DND-41 (cell line): ENCODE measurements at regions not wholly inside any gene's neighbourhood (a gene's known extent, or its start where the extent isn't known, plus 50 kb on each side); places are given as distances from the start of the nearest gene placed in this dataset.

Experiments used
- ATAC-seq: fragments of 200-7000 bp; cut with Tn5 transposase; 3 replicates; pipeline ENCODE4 v1.9.1; 2021; ENCODE audit warnings: low read depth; ENCODE audit not compliant: insufficient read depth
- DNase-seq: peaks from one replicate; pipeline ENCODE4 v3.0.0-alpha.2; 2020
- H2AFZ ChIP-seq: 2 replicates; pipeline ENCODE4 v1.6.0; 2012; ENCODE audit warnings: low read depth, low read length
- H3K27ac ChIP-seq: 2 replicates; pipeline ENCODE4 v1.5.1; 2012; ENCODE audit warnings: low read length, inconsistent platforms
- H3K27me3 ChIP-seq: fragments of 200-600 bp; sonication (generic); 2 replicates; pipeline ENCODE4 v1.6.0; 2012; ENCODE audit warnings: low read length, mild to moderate bottlenecking, inconsistent platforms; ENCODE audit not compliant: insufficient read depth, poor library complexity
- H3K36me3 ChIP-seq: 2 replicates; pipeline ENCODE4 v1.5.1; 2012; ENCODE audit warnings: low read length, inconsistent platforms; ENCODE audit not compliant: insufficient read depth
- H3K4me1 ChIP-seq: 2 replicates; pipeline ENCODE4 v1.5.1; 2012; ENCODE audit warnings: mild to moderate bottlenecking, low read length; ENCODE audit not compliant: insufficient read depth
- H3K4me2 ChIP-seq: 2 replicates; pipeline ENCODE4 v1.6.0; 2012; ENCODE audit warnings: mild to moderate bottlenecking, moderate library complexity, low read length, inconsistent platforms; ENCODE audit not compliant: insufficient read depth
- H3K4me3 ChIP-seq, 2 experiments: fragments of 200-600 bp in 1 of 2; shearing (Covaris generic) in 1 of 2; 2 replicates each; pipeline ENCODE4 v1.5.1; 2012 to 2016; ENCODE audit warnings: inconsistent platforms in 2 of 2, low read length in 2 of 2, mild to moderate bottlenecking in 2 of 2, low read depth in 1 of 2, moderate library complexity in 1 of 2
- H3K79me2 ChIP-seq: 2 replicates; pipeline ENCODE4 v1.6.0; 2012; ENCODE audit warnings: low read length, inconsistent platforms; ENCODE audit not compliant: insufficient read depth
- H3K9ac ChIP-seq: 2 replicates; pipeline ENCODE4 v1.6.0; 2012; ENCODE audit warnings: low read depth, mild to moderate bottlenecking, inconsistent platforms, low read length, moderate library complexity
- H3K9me3 ChIP-seq: 2 replicates; pipeline ENCODE4 v1.5.1; 2012; ENCODE audit warnings: low read length, moderate library complexity, mild to moderate bottlenecking, inconsistent platforms; ENCODE audit not compliant: insufficient read depth, severe bottlenecking
- H4K20me1 ChIP-seq: 2 replicates; pipeline ENCODE4 v1.6.0; 2012; ENCODE audit warnings: low read length; ENCODE audit not compliant: insufficient read depth
- CTCF ChIP-seq: IDR thresholded peaks from 2 replicates; pipeline ENCODE4 v1.5.1; 2012; ENCODE audit warnings: borderline replicate concordance, low read length, moderate library complexity, mild to moderate bottlenecking; ENCODE audit not compliant: poor library complexity, severe bottlenecking; ENCODE audit errors: extremely low read depth
- EZH2 ChIP-seq: IDR thresholded peaks from 3 replicates; pipeline ENCODE4 v1.6.1; 2012; ENCODE audit warnings: borderline replicate concordance, low read depth, mild to moderate bottlenecking, moderate library complexity, low read length, inconsistent platforms; ENCODE audit not compliant: severe bottlenecking

DNA sequence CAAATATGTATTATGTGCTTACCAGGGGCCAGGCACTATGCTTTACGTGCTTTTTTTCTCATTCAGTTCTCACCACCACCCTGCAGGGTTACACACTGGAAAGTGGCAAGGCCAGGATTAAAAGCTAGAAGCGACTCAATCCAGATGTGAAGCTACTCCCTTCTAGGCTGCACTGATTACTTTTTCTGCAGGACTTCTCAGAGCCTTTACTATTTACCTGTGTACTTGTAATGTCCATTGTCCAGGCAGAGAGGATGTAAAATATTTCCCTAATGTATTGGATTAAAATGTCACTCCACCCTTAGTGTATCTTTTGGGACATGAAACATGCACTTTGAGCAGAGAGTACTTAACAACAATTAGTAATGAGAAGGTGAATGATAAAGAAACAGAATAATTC is 287.5 kb upstream of the EEF2KMT start:
- Histone ChIP-seq H3K4me2 (no peak overlapping the region), H3K27me3 (no peaks in the 10 kb centered on the region), H3K79me2 (no peaks in the 10 kb centered on the region), H3K27ac (no peak overlapping the region), H3K9me3 (no peaks in the 10 kb centered on the region), H3K9ac (no peak overlapping the region), H3K36me3 (no peaks in the 10 kb centered on the region), H3K4me1 (no peaks in the 10 kb centered on the region), H2AFZ (no peak overlapping the region), H3K4me3 (no peak overlapping the region), H4K20me1 (no peaks in the 10 kb centered on the region; the same call in 1 of the 2 replicates)
- no peak for ATAC-seq
- no peak for DNase-seq
- TF ChIP-seq EZH2 = no peak
- TF ChIP-seq CTCF = no peak

DNA sequence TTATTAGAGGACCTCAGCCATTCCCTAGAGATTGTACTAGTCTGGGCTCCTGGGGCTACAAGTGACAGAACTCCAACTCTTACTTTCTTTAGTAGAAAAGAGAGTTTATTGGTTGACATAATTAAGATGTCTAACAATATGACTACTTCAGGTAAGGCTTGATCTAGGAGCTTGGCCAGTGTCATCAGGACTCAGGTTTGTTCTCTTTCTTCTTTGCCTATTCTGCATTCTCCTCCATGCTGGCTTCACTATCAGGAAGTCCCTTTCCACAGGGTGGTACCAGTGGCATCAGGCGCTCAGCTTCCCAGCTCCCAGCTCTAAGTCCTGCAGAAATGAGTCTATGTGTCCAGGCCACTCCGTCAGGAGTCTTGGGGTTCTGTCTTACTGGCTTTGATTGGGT is 286.1 kb upstream of the EEF2KMT start:
- Histone ChIP-seq H3K4me2 (no peak overlapping the region), H3K4me3 (no peak overlapping the region), H4K20me1 (no peaks in the 10 kb centered on the region; the same call in 1 of the 2 replicates), H3K27me3 (no peaks in the 10 kb centered on the region), H3K9ac (no peak overlapping the region), H3K36me3 (no peaks in the 10 kb centered on the region), H2AFZ (no peak overlapping the region), H3K4me1 (no peaks in the 10 kb centered on the region), H3K27ac (no peak overlapping the region), H3K9me3 (no peaks in the 10 kb centered on the region), H3K79me2 (no peaks in the 10 kb centered on the region)
- no peak for DNase-seq
- ATAC-seq = no peak
- TF ChIP-seq EZH2 = no peak
- no peak for TF ChIP-seq CTCF

DNA sequence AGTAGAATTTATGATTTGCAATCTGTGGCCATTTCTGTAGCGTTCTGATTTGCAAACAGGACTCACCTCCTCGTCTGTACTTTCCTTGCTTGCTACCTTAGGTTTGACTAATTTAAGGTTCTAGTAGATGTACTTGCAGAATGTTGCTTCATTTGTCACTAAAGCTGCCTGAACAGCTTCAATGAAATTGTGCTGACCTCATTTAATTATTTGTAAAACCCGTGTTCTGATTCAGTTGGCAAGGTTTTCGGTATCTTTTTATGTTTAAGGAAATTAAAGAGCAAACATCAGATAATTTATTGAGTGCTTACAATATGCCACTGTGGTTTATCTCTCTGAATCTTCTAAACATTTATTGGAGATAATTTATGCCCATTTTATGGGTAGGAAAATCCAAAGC is 284.9 kb upstream of the EEF2KMT start:
- Histone ChIP-seq H3K9me3 (no peaks in the 10 kb centered on the region), H3K79me2 (no peaks in the 10 kb centered on the region), H3K27ac (no peak overlapping the region), H3K4me3 (no peak overlapping the region), H4K20me1 (no peaks in the 10 kb centered on the region; the same call in 1 of the 2 replicates), H3K9ac (no peak overlapping the region), H3K36me3 (no peaks in the 10 kb centered on the region), H3K4me2 (no peak overlapping the region), H3K27me3 (no peaks in the 10 kb centered on the region), H2AFZ (no peak overlapping the region), H3K4me1 (no peaks in the 10 kb centered on the region)
- ATAC-seq (no peak), DNase-seq (no peak)
- TF ChIP-seq CTCF = no peak
- no peak for TF ChIP-seq EZH2

DNA sequence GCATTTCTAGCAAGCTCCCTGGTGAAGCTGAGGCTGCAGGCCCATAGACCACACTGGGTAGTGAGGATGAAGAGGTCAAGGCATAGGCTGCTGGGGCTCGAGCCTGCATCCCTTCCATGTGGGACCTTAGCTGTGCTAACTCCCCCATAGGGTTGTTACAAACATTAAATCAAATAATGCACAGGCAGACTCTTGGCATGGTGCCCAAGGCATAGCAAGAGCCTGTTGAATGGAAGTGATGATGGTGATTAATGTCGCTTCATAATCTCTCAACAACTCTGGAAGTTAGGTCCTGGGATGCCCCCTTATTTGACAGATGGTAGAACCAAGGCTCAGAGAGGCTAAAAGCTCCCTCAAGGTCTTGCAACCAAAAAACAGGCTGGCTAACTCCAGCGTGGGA is 283.9 kb upstream of the EEF2KMT start:
- no peak for DNase-seq
- no peak overlapping the region for H3K4me2 ChIP-seq
- peaks cover 4% of the 10 kb centered on the region for H4K20me1 ChIP-seq

More for the DNA sequence above, 283.9 kb upstream of the EEF2KMT start:
- no peaks in the 10 kb centered on the region for H3K36me3 ChIP-seq
- no peak overlapping the region for H2AFZ ChIP-seq
- H3K4me3 ChIP-seq = no peak overlapping the region
- no peaks in the 10 kb centered on the region for H3K4me1 ChIP-seq
- no peak overlapping the region for H3K9ac ChIP-seq
- no peak overlapping the region for H3K27ac ChIP-seq
- H3K27me3 ChIP-seq = peaks cover 5% of the 10 kb centered on the region
- H3K9me3 ChIP-seq = no peaks in the 10 kb centered on the region
- no peak for ATAC-seq
- TF ChIP-seq CTCF (no peak), EZH2 (no peak)
- H3K79me2 ChIP-seq = no peaks in the 10 kb centered on the region
